ENCODE measurements at regions not wholly inside any gene's neighbourhood (a gene's known extent, or its start where the extent isn't known, plus 50 kb on each side); places are given as distances from the start of the nearest gene placed in this dataset.

DNA sequence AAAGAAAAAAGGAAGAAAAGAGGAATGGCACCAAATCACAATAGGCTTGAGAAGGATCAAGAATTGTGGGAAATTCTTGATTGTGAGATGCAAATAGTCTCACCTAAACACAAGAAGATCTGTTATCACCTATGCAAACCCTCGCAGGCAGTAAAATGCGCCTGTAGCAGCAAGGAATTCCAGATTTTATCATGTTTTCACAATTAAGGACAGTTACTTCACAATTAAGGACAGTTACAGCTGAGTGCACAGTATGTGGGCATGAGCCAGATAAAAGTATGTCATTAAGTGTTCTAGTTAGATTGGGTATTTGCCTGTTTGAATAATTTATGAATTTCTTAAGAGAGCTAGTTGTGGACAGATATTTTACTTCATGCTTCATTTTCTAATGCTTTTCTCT is 336.2 kb downstream of the CDC14C start:
- DNase-seq: no peak

- DNase-seq: no peak
Observed at GRCh38 chr7:49261928-49262327, 337.6 kb downstream of the CDC14C start.

DNA sequence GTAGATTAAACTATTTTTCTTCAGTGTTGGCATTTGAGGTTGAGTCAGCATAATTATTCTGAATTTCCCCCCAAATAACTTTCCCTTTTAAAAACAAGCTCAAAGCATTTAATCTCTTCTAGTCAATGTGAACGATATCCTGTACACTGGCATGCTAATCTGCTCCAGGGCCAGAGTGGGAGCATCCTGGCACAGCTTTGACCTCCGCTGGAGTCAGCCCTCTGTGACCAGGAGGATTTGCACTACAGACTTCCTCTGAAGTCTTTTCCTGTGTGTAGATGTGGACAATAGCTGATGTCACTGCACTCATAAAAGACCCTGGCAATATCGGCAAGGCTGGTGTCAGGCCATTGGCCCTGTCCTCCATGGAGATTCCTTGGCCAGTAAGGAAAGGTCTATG is 340.2 kb downstream of the CDC14C start:
- no peak for DNase-seq

DNA sequence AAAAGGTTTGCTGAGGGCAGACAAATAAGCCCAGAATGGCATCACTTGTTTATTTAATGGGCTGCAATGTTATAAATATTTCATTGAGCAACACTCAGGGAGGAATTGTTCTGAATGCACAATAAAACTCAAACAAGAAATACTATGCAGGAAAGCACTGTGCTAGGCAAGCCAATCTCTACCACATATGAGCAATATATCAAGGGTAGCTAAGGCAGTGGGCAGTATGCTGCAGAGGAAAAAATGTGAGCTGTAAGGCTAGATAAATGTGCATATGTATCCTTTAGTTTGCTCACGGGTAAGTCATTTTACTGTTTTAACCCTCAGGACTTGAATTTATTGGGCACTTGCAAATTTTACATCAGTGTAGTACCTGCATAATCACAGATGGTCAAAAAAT is 349.6 kb downstream of the CDC14C start:
- no peak for DNase-seq

GRCh38 chr7:49279891-49280290 is 355.5 kb downstream of the CDC14C start:
- DNase-seq: no peak

DNA sequence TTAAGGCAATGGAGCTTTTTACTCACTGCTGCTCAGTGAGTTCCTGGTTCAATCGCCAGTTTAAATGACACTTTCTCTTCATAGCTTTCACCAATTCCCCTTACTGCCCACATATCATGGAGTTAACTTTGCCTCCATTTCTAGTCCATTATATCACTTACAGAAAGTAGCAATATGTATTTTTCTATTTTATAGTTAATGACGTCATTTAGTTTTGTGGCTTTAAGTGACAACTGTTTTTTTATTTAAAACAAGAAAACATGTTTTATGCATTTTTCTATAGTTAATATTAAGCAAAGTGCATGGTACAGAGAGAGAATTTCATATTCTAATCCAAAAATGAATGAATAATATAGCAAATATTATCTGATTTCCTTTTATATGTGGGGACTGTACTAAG is 363.3 kb downstream of the CDC14C start:
- no peak for DNase-seq

- no peak for DNase-seq
Observed at GRCh38 chr7:49294611-49295010, 370.3 kb downstream of the CDC14C start.

GRCh38 chr7:49295146-49295545 is 370.8 kb downstream of the CDC14C start:
- no peak for DNase-seq

DNA sequence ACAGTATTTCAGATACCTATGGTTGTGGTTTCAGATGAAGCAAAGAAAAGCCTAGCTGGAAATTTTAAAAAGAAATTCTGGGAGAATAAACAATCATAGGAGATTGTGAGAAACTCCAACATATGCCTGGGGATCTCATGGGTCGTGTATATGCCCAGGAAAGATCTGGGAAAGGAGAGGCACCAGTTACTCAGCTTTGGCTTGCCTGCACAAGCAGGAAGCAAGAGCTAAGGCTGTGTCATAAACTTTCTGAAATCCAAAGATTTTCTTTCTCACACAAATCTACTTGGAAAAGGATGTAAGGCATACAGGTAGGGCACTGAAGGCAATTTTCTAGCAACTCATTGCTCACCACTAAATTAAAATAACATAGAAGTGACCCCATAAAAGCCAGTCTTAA is 373.6 kb downstream of the CDC14C start:
- no peak for DNase-seq

DNA sequence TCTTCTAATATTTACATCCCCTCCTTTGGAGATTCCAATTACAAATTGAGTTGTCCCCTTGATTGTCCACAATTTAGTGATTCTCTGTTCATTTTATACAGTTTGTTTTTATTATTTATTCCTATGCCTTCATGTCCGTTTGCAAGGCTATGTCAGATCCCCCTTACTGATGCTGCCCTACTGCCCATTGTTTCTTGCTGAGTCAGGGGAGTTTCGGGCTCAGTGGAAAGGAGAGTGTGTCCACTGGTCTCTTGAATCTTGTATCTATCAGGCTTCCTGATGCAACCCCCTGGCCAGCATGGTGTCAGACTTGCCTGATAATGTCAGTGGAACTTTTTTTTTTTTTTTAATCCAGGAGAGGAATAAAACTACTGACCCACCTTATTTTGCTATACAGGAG is 384.4 kb downstream of the CDC14C start:
- no peak for DNase-seq

- DNase-seq: no peak
Observed at GRCh38 chr7:49320083-49320482, 395.7 kb downstream of the CDC14C start.

DNA sequence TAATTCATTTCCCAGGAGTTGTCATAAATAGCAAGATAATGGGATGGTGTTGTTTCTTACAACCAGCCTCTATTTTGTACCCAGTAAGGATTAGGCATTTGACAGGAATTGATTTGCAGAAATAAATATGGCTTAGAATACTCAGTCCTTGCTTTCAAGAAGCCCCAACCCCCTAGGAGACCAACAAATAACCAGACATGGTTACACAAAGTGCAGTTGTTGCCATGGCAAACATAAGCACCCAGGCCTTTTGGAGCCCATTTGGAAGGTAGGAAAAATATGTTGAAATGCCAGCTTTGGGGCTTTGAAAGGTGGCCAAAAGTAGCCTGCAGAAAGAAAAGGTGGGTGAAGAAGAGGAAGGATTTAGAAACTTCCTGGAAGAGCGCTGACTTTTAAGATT is 397.5 kb downstream of the CDC14C start:
- no peak for DNase-seq

- no peak for DNase-seq
Observed at GRCh38 chr7:49322476-49322875, 398.1 kb downstream of the CDC14C start.

DNA sequence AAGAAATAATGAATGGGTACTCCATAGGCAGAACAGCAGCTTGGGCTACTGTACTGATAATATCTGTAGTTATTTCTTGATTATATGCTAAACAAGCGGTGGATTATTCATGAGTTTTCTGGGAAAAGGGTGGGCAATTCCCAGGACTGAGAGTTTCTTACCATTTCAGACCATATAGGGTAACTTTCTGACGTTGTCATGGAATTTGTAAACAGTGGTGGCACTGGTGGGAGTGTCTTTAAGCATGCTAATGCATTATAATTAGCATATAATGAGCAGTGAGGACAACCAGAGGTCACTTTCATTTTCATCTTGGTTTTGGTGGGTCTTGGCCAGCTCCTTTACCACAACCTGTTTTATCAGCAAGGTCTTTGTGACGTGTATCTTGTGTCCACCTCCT is 399.7 kb downstream of the CDC14C start:
- no peak for DNase-seq

DNA sequence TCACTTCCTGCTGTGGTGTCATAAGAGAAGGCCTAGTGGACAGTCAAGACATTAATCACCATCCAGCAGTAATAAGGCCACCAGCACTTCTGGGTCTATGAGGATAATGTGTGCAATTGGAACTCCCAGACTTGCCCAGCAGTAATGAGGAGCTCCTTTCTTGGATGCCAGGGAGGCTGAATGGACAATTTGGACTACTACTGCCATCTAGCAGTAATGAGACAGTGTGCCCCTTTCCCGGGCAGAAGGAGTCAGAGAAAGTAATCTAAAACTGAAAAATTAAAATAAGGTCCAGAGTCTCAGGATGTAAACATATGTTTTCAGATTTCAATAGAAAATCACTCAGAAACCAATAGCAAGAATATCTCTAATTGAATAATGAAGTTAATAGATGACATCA is 400.4 kb downstream of the CDC14C start:
- no peak for DNase-seq

GRCh38 chr7:49325571-49325970 is 401.2 kb downstream of the CDC14C start:
- no peak for DNase-seq

- no peak for DNase-seq
Observed at GRCh38 chr7:49327155-49327554, 402.8 kb downstream of the CDC14C start.

DNA sequence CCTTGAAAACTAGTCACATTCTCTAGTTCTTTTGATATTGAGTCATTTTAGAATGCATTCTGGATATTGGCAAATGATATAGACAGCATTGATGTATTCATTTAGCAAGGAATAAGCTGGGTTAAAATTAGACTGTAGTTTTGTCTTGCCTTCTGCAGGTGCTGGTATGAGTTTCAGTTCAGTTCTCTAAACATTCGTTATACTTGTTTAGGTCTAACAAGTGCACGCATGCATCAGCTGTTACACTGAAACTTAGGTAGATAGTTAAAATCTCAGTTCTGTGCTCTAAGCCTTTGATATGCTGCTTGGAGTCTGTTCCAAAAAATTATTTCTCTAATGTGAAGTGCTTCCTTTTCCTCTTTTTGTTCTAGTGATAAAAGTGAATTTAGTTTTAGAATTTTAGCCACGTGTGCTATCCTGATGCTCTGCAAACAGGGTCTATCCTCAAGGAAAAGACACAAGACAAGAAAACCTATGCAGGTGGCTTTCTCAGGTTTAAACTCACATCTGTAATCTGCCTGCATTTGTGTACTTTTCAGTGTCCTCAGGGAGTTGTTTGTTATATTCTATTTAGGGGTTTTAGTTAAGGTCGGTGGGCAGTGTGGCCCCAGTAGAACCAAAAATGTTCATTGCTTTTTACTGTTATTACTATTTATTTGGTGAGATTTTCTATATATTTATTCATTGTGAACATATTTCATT is 409.0 kb downstream of the CDC14C start:
- DNase-seq: no peak

- DNase-seq: no peak
Observed at GRCh38 chr7:49341849-49342248, 417.5 kb downstream of the CDC14C start.

GRCh38 chr7:49344556-49344955 is 420.2 kb downstream of the CDC14C start:
- DNase-seq: no peak

- DNase-seq: no peak
Observed at GRCh38 chr7:49346195-49346899, 422.0 kb downstream of the CDC14C start.

DNA sequence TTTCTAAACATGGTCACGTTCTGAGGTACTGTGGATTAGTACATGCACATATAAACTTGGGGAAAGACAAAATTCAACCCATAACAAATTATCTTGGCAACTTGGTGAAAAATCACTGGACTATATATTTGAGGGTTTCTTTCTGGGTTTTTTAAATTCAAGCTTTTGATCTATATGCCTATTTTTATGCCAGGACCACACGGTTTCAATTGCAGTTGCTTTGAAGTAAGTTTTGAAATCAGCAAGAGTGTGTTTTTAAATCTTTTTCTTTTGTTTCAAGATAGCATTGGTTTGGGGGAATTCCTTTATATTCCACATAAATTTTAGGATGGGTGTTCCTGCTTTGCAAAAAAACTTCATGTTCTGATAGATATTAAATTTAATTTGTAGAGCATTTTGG is 406.4 kb upstream of the VWC2 start:
- DNase-seq: no peak

DNA sequence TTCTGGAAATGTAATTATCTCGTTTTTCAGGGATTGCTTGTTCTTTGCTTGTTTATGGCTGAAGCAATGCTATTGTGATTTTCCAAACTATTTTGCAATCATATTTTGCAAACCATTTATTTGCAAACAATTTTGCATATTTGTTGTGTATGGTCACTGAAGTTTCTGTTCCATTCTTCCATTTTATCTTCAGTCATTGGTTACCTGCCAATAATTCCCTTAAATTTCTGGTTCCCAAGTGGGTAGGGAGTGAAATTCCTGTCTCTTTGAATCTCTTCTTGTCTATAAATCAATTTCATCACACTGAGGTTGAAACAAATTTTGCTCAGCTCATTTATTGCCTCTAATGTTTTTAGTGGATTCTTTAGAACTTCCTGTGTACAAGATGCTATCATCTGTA is 401.7 kb upstream of the VWC2 start:
- DNase-seq: no peak

GRCh38 chr7:49376817-49377375 is 396.5 kb upstream of the VWC2 start:
- DNase-seq: no peak

- DNase-seq: no peak
Observed at GRCh38 chr7:49386792-49387191, 386.6 kb upstream of the VWC2 start.
